Transverse colon (tissue), 4 donors: ENCODE measurements at regions not wholly inside any gene's neighbourhood (a gene's known extent, or its start where the extent isn't known, plus 50 kb on each side); places are given as distances from the start of the nearest gene placed in this dataset.

ENCODE experiments used
- POLR2AphosphoS5 ChIP-seq, 3 donors: sonication (generic); formaldehyde crosslinking; IDR thresholded peaks; one replicate each; pipeline ENCODE4 v1.6.1; 2016; ENCODE audit warnings: antibody characterized with exemption in 3 of 3
- TF ChIP-seq, protein P1 (sequence below), 5 experiments: fragments of 200-600 bp in 3 of 5; fragments of 450-650 bp in 2 of 5; sonication (generic) in 3 of 5; IDR thresholded peaks; 1 replicate in 2 of 5; 2 replicates in 3 of 5; pipeline ENCODE4 v1.5.1; 2016 to 2017; ENCODE audit warnings: antibody characterized with exemption in 5 of 5, inconsistent platforms in 3 of 5, mild to moderate bottlenecking in 2 of 5, moderate library complexity in 1 of 5

DNA sequence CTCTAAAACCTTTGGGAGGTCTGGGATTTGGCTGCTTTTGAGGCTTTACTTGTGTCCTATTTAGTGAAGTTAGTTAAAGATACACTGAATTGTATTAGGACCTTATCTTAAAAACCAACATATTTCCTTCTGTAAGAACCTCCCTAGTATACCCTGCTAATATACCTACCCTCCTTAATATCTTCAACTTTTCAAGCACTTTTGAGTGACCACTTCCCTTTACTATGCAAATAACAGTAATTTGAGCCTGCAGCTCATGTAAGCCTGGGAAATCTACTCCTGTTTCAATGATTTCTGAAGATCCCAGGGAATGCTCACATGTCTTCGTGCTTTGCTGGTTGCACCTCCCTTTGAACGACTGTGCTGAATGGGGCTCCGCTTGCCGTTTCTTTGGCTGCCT, 358.5 kb downstream of the YTHDC2 start:
- TF ChIP-seq, protein P1, sequence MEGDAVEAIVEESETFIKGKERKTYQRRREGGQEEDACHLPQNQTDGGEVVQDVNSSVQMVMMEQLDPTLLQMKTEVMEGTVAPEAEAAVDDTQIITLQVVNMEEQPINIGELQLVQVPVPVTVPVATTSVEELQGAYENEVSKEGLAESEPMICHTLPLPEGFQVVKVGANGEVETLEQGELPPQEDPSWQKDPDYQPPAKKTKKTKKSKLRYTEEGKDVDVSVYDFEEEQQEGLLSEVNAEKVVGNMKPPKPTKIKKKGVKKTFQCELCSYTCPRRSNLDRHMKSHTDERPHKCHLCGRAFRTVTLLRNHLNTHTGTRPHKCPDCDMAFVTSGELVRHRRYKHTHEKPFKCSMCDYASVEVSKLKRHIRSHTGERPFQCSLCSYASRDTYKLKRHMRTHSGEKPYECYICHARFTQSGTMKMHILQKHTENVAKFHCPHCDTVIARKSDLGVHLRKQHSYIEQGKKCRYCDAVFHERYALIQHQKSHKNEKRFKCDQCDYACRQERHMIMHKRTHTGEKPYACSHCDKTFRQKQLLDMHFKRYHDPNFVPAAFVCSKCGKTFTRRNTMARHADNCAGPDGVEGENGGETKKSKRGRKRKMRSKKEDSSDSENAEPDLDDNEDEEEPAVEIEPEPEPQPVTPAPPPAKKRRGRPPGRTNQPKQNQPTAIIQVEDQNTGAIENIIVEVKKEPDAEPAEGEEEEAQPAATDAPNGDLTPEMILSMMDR (IDR thresholded peaks at IDR 0.05), result no peak
- TF ChIP-seq POLR2AphosphoS5 (IDR thresholded peaks at IDR 0.05), result no peak
